Stimulated activated memory B cell treated with anti-CD40 and anti-IgM and Interleukin-4, amounts not matched to agents 10 μg/mL and 1 μg/mL and 100 μg/mL, for 72 hours (primary cell): ENCODE measurements at regions not wholly inside any gene's neighbourhood (a gene's known extent, or its start where the extent isn't known, plus 50 kb on each side); places are given as distances from the start of the nearest gene placed in this dataset.

Experiments used
- ATAC-seq: fragments of 150-1000 bp; cut with Tn5 transposase; 2 replicates; pipeline ENCODE4 v1.10.0; 2021
- H3K27ac Mint-ChIP-seq: one replicate; pipeline ENCODE4 v1.8.0; 2022; ENCODE audit warnings: mild to moderate bottlenecking, mixed read lengths
- H3K27me3 Mint-ChIP-seq: one replicate; pipeline ENCODE4 v1.8.0; 2022; ENCODE audit warnings: mixed read lengths
- H3K36me3 Mint-ChIP-seq: one replicate; pipeline ENCODE4 v1.8.0; 2022; ENCODE audit warnings: mixed read lengths
- H3K4me1 Mint-ChIP-seq: one replicate; pipeline ENCODE4 v1.8.0; 2022; ENCODE audit warnings: mixed read lengths
- H3K4me3 Mint-ChIP-seq: one replicate; pipeline ENCODE4 v1.8.0; 2022; ENCODE audit warnings: mild to moderate bottlenecking, moderate library complexity, mixed read lengths
- H3K9me3 Mint-ChIP-seq: one replicate; pipeline ENCODE4 v1.8.0; 2022; ENCODE audit warnings: mixed read lengths

- no peak overlapping the region for H3K27ac Mint-ChIP-seq
- ATAC-seq = no peak
- no peak overlapping the region for H3K4me3 Mint-ChIP-seq
- no peaks in the 10 kb centered on the region for H3K9me3 Mint-ChIP-seq
- no peaks in the 10 kb centered on the region for H3K27me3 Mint-ChIP-seq
- H3K4me1 Mint-ChIP-seq = no peaks in the 10 kb centered on the region
- H3K36me3 Mint-ChIP-seq = no peaks in the 10 kb centered on the region
Observed at GRCh38 chr4:100069207-100069606, 119.1 kb upstream of the H2AZ1 start.

- Mint-ChIP-seq H3K9me3 (no peaks in the 10 kb centered on the region), H3K36me3 (no peaks in the 10 kb centered on the region), H3K27me3 (peaks cover 4% of the 10 kb centered on the region), H3K27ac (no peak overlapping the region), H3K4me1 (no peaks in the 10 kb centered on the region), H3K4me3 (no peak overlapping the region)
- ATAC-seq = no peak
Observed at GRCh38 chr4:100067255-100067654, 117.2 kb upstream of the H2AZ1 start.

GRCh38 chr4:100063355-100063754, 113.3 kb upstream of the H2AZ1 start:
- Mint-ChIP-seq H3K36me3 (no peaks in the 10 kb centered on the region), H3K4me1 (peaks cover 4% of the 10 kb centered on the region), H3K4me3 (no peak overlapping the region), H3K27me3 (peaks cover 14% of the 10 kb centered on the region), H3K9me3 (no peaks in the 10 kb centered on the region), H3K27ac (no peak overlapping the region)
- no peak for ATAC-seq

DNA sequence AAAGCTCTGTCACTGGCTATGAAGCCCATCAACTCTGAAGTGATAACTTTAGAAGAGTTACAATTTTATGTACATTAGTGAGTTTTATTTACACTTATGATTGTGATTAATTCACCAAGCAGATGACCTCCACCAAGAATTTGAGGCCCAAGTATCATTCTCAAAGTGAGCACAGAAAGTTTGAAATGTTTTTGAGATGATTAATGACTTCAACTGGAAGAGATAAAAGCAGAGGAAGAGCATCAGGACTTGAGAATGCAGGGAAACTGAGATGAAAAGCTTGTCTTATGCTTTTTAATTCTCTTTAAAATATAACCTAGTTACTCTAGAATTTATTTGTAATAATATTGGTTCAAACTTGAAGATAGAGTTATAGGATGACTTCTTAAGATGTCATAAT, 112.8 kb upstream of the H2AZ1 start:
- peaks cover 14% of the 10 kb centered on the region for H3K27me3 Mint-ChIP-seq
- no peak overlapping the region for H3K27ac Mint-ChIP-seq
- no peak overlapping the region for H3K4me3 Mint-ChIP-seq
- no peak for ATAC-seq
- no peaks in the 10 kb centered on the region for H3K9me3 Mint-ChIP-seq
- no peaks in the 10 kb centered on the region for H3K36me3 Mint-ChIP-seq
- peaks cover 4% of the 10 kb centered on the region for H3K4me1 Mint-ChIP-seq

DNA sequence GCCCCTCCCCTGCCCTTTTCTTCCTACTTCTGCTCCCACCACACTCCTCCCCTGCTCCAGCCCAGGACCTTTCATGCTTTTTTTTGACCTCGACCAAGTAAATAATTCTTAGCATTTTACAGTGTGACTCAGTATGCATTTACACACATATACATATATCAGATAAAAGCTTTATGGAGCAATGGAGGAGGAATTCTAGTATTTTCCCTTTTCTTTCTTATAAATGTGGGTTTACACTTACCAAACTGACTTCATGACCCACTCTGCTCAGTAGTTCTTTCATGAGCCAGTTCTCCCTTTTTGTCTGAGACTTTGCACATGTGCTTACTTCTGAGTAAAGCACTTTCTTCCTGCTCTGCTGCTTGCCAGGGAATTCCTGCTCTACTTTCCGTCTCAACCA, 111.8 kb upstream of the H2AZ1 start:
- H3K27me3 Mint-ChIP-seq = peaks cover 14% of the 10 kb centered on the region
- no peak overlapping the region for H3K4me3 Mint-ChIP-seq
- no peaks in the 10 kb centered on the region for H3K36me3 Mint-ChIP-seq
- no peaks in the 10 kb centered on the region for H3K9me3 Mint-ChIP-seq
- ATAC-seq = no peak
- peaks cover 4% of the 10 kb centered on the region for H3K4me1 Mint-ChIP-seq
- no peak overlapping the region for H3K27ac Mint-ChIP-seq

- no peak for ATAC-seq
- Mint-ChIP-seq H3K27me3 (peaks cover 14% of the 10 kb centered on the region), H3K36me3 (no peaks in the 10 kb centered on the region), H3K4me3 (no peak overlapping the region), H3K4me1 (peaks cover 4% of the 10 kb centered on the region), H3K27ac (no peak overlapping the region), H3K9me3 (no peaks in the 10 kb centered on the region)
Observed at GRCh38 chr4:100060765-100061416, 110.8 kb upstream of the H2AZ1 start.

GRCh38 chr4:100059467-100059866, 109.4 kb upstream of the H2AZ1 start:
- Mint-ChIP-seq H3K36me3 (no peaks in the 10 kb centered on the region), H3K4me1 (peaks cover 4% of the 10 kb centered on the region), H3K9me3 (no peaks in the 10 kb centered on the region), H3K4me3 (no peak overlapping the region), H3K27ac (no peak overlapping the region), H3K27me3 (peaks cover 14% of the 10 kb centered on the region)
- no peak for ATAC-seq

DNA sequence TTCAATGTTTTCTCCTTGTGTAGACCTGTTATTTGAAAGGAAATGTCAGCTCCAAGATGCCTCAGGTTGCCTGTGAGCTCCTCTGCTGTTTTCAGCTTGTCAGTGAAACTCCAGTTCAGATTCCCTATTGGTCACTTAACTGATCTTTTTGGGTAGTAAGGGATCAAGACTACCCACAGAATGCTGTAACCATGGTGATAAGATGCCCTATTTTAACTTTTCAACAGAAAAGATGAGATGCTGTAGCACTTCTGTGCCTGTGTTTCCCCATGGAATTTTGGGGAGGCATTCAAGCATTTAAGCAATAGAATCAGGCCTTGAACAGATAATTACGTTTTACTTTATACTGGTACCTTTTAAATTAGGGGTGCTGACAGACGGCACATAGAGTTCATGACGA, 106.6 kb upstream of the H2AZ1 start:
- peaks cover 4% of the 10 kb centered on the region for H3K4me1 Mint-ChIP-seq
- no peak overlapping the region for H3K27ac Mint-ChIP-seq
- H3K27me3 Mint-ChIP-seq = peaks cover 11% of the 10 kb centered on the region
- H3K36me3 Mint-ChIP-seq = no peaks in the 10 kb centered on the region
- H3K9me3 Mint-ChIP-seq = no peaks in the 10 kb centered on the region
- ATAC-seq = no peak
- H3K4me3 Mint-ChIP-seq = no peak overlapping the region

DNA sequence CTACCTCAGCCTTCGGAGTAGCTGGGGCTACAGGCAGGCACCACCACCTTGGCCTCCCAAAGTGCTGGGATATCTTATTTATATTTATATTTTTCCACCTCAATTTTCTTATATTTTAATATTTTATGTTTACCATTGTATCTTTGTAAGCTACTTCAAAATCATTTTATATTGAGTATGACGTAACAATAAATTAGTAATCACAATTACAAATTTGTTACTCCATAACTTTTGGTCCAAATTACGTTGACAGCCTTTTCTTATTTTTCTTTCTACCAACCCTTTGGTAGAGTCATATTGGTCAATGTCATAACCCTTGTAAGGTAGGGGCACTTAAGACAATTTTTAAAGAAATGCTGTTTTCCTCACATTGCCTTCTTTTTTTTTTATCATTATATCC, 104.0 kb upstream of the H2AZ1 start:
- H3K9me3 Mint-ChIP-seq = no peaks in the 10 kb centered on the region
- H3K36me3 Mint-ChIP-seq = no peaks in the 10 kb centered on the region
- H3K4me3 Mint-ChIP-seq = no peak overlapping the region
- H3K27me3 Mint-ChIP-seq = peaks cover 9% of the 10 kb centered on the region
- no peak for ATAC-seq
- no peak overlapping the region for H3K27ac Mint-ChIP-seq
- H3K4me1 Mint-ChIP-seq = no peaks in the 10 kb centered on the region

GRCh38 chr4:100049872-100050271, 99.8 kb upstream of the H2AZ1 start:
- no peaks in the 10 kb centered on the region for H3K36me3 Mint-ChIP-seq
- peaks cover 3% of the 10 kb centered on the region for H3K9me3 Mint-ChIP-seq
- H3K27me3 Mint-ChIP-seq = peaks cover 9% of the 10 kb centered on the region
- H3K4me1 Mint-ChIP-seq = no peaks in the 10 kb centered on the region
- no peak for ATAC-seq
- no peak overlapping the region for H3K27ac Mint-ChIP-seq
- H3K4me3 Mint-ChIP-seq = no peak overlapping the region

DNA sequence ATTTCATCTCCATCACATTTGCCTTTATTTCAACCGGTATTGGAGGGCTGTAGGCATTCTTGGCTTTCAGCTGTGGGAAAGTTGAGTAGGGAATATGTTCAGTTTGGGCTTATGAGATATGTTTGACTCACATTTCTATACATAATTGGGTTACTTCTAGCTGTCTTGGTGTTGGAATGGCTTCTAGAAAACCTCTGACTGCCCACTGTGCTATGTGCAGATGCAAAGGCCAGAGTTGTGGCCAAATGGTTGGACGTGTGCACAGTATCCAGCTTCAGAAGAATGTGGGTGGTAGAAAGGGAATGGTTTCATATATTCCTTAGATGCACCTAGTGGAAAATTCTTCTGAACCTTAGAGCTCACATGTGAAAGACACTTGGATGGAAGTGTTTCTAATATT, 92.6 kb upstream of the H2AZ1 start:
- H3K36me3 Mint-ChIP-seq = no peaks in the 10 kb centered on the region
- H3K27ac Mint-ChIP-seq = no peak overlapping the region
- no peak overlapping the region for H3K4me3 Mint-ChIP-seq
- H3K27me3 Mint-ChIP-seq = no peaks in the 10 kb centered on the region
- H3K4me1 Mint-ChIP-seq = no peaks in the 10 kb centered on the region
- no peak for ATAC-seq
- H3K9me3 Mint-ChIP-seq = no peaks in the 10 kb centered on the region

DNA sequence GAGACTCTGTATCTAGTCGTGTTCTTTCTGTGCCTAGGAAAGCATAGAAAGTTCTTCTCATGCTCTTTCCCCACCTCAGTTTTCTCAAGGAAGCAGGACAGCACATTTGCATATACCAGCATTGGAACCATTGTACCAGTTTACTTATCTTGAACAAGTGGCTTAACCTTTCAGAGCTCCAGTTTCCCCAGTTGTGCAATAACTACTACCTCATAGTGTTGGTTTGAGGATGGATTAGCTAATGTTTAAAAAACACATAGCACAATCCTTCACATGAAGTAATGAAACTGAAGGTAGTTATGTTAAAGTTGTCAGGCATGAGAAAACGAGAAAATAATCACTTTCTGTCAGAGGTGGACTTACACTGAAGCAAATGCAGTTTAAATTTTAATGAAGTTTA, 92.2 kb upstream of the H2AZ1 start:
- Mint-ChIP-seq H3K36me3 (no peaks in the 10 kb centered on the region), H3K9me3 (no peaks in the 10 kb centered on the region), H3K4me1 (no peaks in the 10 kb centered on the region), H3K27ac (no peak overlapping the region), H3K4me3 (no peak overlapping the region), H3K27me3 (no peaks in the 10 kb centered on the region)
- no peak for ATAC-seq

GRCh38 chr4:100041646-100042045, 91.6 kb upstream of the H2AZ1 start:
- Mint-ChIP-seq H3K36me3 (no peaks in the 10 kb centered on the region), H3K9me3 (peaks cover 4% of the 10 kb centered on the region), H3K4me1 (no peaks in the 10 kb centered on the region), H3K27ac (no peak overlapping the region), H3K27me3 (no peaks in the 10 kb centered on the region), H3K4me3 (no peak overlapping the region)
- no peak for ATAC-seq

DNA sequence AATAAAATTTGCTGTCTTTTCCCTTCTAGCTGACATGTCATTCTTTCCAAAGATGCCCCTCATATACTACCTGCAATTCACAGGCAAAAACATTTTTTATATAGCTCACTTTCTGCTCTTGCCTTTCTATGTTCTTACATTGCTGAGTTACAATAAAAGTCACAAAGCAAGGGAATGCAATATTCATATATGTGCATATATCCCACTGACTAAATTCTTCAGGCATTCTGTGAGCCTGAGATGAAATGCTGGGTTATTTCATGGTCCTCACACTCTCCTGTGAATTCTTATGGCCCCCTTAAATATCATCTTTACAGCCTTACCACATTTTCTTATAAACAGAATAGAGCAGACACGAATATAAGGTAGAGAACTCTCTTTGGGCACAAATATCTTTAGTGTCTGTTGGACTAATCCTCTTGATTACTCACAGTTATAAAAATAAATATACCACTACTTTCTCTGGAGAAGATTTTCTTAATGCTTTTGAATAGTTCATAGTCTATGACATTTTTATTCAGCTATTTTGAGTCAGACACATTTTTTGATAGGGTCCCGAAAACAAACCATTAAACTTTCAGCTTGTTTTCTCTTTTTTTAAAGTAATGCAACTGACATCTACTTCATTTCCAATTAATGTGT, 84.1 kb upstream of the H2AZ1 start:
- ATAC-seq = no peak
- no peak overlapping the region for H3K4me3 Mint-ChIP-seq
- no peaks in the 10 kb centered on the region for H3K27me3 Mint-ChIP-seq
- H3K9me3 Mint-ChIP-seq = peaks cover 10% of the 10 kb centered on the region
- no peaks in the 10 kb centered on the region for H3K36me3 Mint-ChIP-seq
- no peak overlapping the region for H3K27ac Mint-ChIP-seq
- H3K4me1 Mint-ChIP-seq = no peaks in the 10 kb centered on the region

- Mint-ChIP-seq H3K4me1 (no peaks in the 10 kb centered on the region), H3K36me3 (no peaks in the 10 kb centered on the region), H3K27me3 (peaks cover 8% of the 10 kb centered on the region), H3K4me3 (no peak overlapping the region), H3K27ac (no peak overlapping the region), H3K9me3 (no peaks in the 10 kb centered on the region)
- no peak for ATAC-seq
Observed at GRCh38 chr4:100026066-100026465, 76.0 kb upstream of the H2AZ1 start.

DNA sequence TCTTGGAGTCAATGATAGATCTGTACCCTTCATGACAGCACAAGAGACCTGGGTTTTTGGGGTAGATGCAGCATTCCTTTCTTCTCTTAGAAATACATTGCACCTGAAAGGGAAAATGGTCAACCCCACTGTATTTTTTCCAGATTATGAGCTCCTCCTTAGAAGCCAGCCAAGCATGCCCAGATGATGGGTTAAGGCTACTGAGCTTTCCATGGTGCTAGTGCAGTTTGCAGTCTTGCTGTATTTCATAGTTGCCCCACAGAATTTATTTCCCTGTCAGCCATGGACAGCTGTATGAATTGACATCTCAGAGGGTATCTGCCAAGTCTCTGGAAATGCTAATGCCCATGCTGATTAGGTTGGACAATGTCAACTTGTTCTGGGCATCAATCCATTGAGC, 73.7 kb upstream of the H2AZ1 start:
- Mint-ChIP-seq H3K4me3 (no peak overlapping the region), H3K27ac (no peak overlapping the region), H3K4me1 (no peaks in the 10 kb centered on the region), H3K9me3 (no peaks in the 10 kb centered on the region), H3K27me3 (peaks cover 8% of the 10 kb centered on the region), H3K36me3 (no peaks in the 10 kb centered on the region)
- no peak for ATAC-seq
